Neural progenitor cell (in vitro differentiated cells): ENCODE measurements at regions not wholly inside any gene's neighbourhood (a gene's known extent, or its start where the extent isn't known, plus 50 kb on each side); places are given as distances from the start of the nearest gene placed in this dataset.

Experiments used
- DNase-seq: peaks from one replicate; pipeline ENCODE4 v3.0.0-alpha.2; 2016; ENCODE audit warnings: low spot score
- H2AFZ ChIP-seq: fragments of 200-600 bp; sonication (generic); replicated peaks from 2 replicates; pipeline ENCODE4 v1.6.1; 2016; ENCODE audit warnings: antibody characterized with exemption
- H3F3A ChIP-seq: fragments of 200-600 bp; sonication (generic); 2 replicates; pipeline ENCODE4 v1.6.1; 2016; ENCODE audit warnings: antibody characterized with exemption, low read depth
- H3K27ac ChIP-seq: fragments of 200-600 bp; sonication (generic); 2 replicates; pipeline ENCODE4 v1.5.1; 2016; ENCODE audit warnings: mild to moderate bottlenecking
- H3K27me3 ChIP-seq: fragments of 200-600 bp; sonication (generic); 2 replicates; pipeline ENCODE4 v1.6.1; 2016; ENCODE audit warnings: mild to moderate bottlenecking, moderate library complexity
- H3K36me3 ChIP-seq: fragments of 200-600 bp; sonication (generic); 2 replicates; pipeline ENCODE4 v1.5.1; 2016
- H3K4me1 ChIP-seq: fragments of 200-600 bp; sonication (generic); 2 replicates; pipeline ENCODE4 v1.6.1; 2016; ENCODE audit warnings: mixed run types
- H3K4me2 ChIP-seq: fragments of 200-600 bp; sonication (generic); 2 replicates; pipeline ENCODE4 v1.6.1; 2016
- H3K4me3 ChIP-seq: fragments of 200-600 bp; sonication (generic); 2 replicates; pipeline ENCODE4 v1.5.1; 2016
- H3K79me2 ChIP-seq: fragments of 200-600 bp; sonication (generic); 2 replicates; pipeline ENCODE4 v1.6.1; 2016; ENCODE audit warnings: low read depth
- H3K9ac ChIP-seq: fragments of 200-600 bp; sonication (generic); 2 replicates; pipeline ENCODE4 v1.6.1; 2016
- H3K9me3 ChIP-seq: fragments of 200-600 bp; sonication (generic); 2 replicates; pipeline ENCODE4 v1.5.1; 2016; ENCODE audit warnings: low read depth
- H4K20me1 ChIP-seq: fragments of 200-600 bp; sonication (generic); 2 replicates; pipeline ENCODE4 v1.6.1; 2016; ENCODE audit warnings: low read depth
- H3K27ac Mint-ChIP-seq: 3 replicates; pipeline ENCODE4 v1.8.0; 2021; ENCODE audit warnings: mixed read lengths
- H3K27me3 Mint-ChIP-seq: 2 replicates; pipeline ENCODE4 v1.8.0; 2022; ENCODE audit warnings: low read depth, mild to moderate bottlenecking, inconsistent platforms, moderate library complexity, mixed read lengths; ENCODE audit not compliant: insufficient read depth
- H3K36me3 Mint-ChIP-seq: 3 replicates; pipeline ENCODE4 v1.8.0; 2021; ENCODE audit warnings: mixed read lengths
- H3K4me1 Mint-ChIP-seq: 3 replicates; pipeline ENCODE4 v1.8.0; 2021; ENCODE audit warnings: mixed read lengths
- H3K4me3 Mint-ChIP-seq: 3 replicates; pipeline ENCODE4 v1.8.0; 2021; ENCODE audit warnings: mild to moderate bottlenecking, moderate library complexity, mixed read lengths
- H3K9me3 Mint-ChIP-seq: 3 replicates; pipeline ENCODE4 v1.8.0; 2020; ENCODE audit warnings: mixed read lengths
- CTCF ChIP-seq: fragments of 200-600 bp; sonication (generic); IDR thresholded peaks from 2 replicates; pipeline ENCODE4 v1.5.1; 2017; ENCODE audit warnings: antibody characterized with exemption, mild to moderate bottlenecking
- EZH2 ChIP-seq: fragments of 200-600 bp; sonication (generic); IDR thresholded peaks from 2 replicates; pipeline ENCODE4 v1.6.1; 2017; ENCODE audit warnings: antibody characterized with exemption, mild to moderate bottlenecking, moderate library complexity
- EZH2phosphoT487 ChIP-seq: fragments of 200-600 bp; sonication (generic); IDR thresholded peaks from 2 replicates; pipeline ENCODE4 v1.6.1; 2017; ENCODE audit warnings: antibody characterized with exemption

DNA sequence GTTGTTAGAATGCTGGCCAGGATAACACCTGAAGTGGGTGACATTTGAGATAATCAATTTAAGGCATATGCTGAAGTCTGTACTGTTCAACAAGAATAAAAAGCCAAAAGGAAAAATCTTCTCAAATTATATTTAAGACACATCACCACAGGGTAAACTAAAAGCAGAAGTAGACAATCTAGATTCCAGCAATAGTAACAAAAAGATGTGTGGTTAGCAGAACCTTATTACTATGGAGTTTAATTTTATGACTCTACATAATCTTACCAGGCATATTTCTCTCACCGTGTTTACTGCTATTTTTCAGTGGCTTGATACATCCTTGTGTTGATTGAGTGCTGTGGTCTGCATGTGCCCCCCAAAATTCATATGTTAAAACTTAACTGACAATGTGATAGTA is 300.4 kb upstream of the ZP4 start:
- H3K27ac ChIP-seq, result no peak overlapping the region
- no peak overlapping the region for H2AFZ ChIP-seq
- Mint-ChIP-seq H3K4me3 (no peak overlapping the region), H3K4me1 (no peaks in the 10 kb centered on the region), H3K27me3 (peaks cover 5% of the 10 kb centered on the region), H3K27ac (no peak overlapping the region), H3K36me3 (no peaks in the 10 kb centered on the region), H3K9me3 (peaks cover 13% of the 10 kb centered on the region)
- H3K79me2 ChIP-seq, result no peaks in the 10 kb centered on the region
- TF ChIP-seq EZH2 (no peak), CTCF (no peak), EZH2phosphoT487 (no peak)
- peaks cover 13% of the 10 kb centered on the region for H3F3A ChIP-seq
- no peak overlapping the region for H3K9ac ChIP-seq
- no peak for DNase-seq
- no peaks in the 10 kb centered on the region for H3K27me3 ChIP-seq
- H3K36me3 ChIP-seq, result no peaks in the 10 kb centered on the region
- no peaks in the 10 kb centered on the region for H4K20me1 ChIP-seq
- peaks cover 28% of the 10 kb centered on the region for H3K4me1 ChIP-seq
- no peak overlapping the region for H3K4me3 ChIP-seq
- no peaks in the 10 kb centered on the region for H3K9me3 ChIP-seq
- H3K4me2 ChIP-seq, result no peak overlapping the region

- H3K79me2 ChIP-seq, result no peaks in the 10 kb centered on the region
- H3K4me3 ChIP-seq, result no peak overlapping the region
- Mint-ChIP-seq H3K4me1 (no peaks in the 10 kb centered on the region), H3K27me3 (peaks cover 6% of the 10 kb centered on the region), H3K27ac (no peak overlapping the region), H3K9me3 (peaks cover 23% of the 10 kb centered on the region), H3K4me3 (no peak overlapping the region), H3K36me3 (no peaks in the 10 kb centered on the region)
- no peaks in the 10 kb centered on the region for H4K20me1 ChIP-seq
- H3K27ac ChIP-seq, result no peak overlapping the region
- no peak overlapping the region for H2AFZ ChIP-seq
- H3K4me1 ChIP-seq, result peaks cover 4% of the 10 kb centered on the region
- H3K9me3 ChIP-seq, result peaks cover 3% of the 10 kb centered on the region
- no peak overlapping the region for H3K4me2 ChIP-seq
- H3F3A ChIP-seq, result no peaks in the 10 kb centered on the region
- no peak overlapping the region for H3K9ac ChIP-seq
- no peak for TF ChIP-seq EZH2
- no peaks in the 10 kb centered on the region for H3K27me3 ChIP-seq
- DNase-seq, result no peak
- H3K36me3 ChIP-seq, result no peaks in the 10 kb centered on the region
Measured at GRCh38 chr1:238187575-238187949, 296.8 kb upstream of the ZP4 start.

DNA sequence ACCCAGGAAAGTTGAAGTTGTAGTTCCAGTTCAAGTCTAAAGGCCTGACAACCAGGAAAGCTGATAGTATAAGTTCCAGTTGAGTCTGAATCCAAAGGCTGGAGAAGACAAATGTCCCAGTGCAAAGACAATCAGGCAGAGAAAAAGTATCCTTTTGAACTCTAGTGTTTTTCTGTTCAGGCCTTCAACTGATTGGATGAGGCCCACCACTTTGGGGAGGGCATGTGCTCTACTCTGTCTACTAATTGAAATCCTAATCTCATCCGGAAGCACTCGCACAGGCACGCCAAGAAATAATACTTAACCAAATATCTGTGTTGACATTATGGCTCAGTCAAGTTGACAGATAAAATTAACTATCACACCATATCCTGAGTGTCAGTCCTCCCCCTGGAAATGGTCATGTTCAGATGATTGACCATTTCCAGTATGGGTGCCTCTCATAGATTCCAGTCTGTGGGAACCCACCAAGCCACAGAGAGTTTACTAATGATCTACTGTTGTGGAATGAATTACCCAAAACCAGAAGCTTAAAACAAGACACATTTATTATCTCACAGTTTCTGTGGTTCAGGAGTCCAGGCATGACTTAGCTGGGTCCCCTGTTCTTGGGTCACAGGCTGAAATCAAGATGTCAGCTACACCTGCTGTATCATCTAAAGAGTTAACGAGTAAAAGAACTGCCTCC is 296.3 kb upstream of the ZP4 start:
- Histone ChIP-seq H3K4me3 (no peak overlapping the region), H3K36me3 (no peaks in the 10 kb centered on the region), H3F3A (no peaks in the 10 kb centered on the region), H4K20me1 (no peaks in the 10 kb centered on the region), H2AFZ (no peak overlapping the region), H3K4me2 (no peak overlapping the region), H3K9me3 (peaks cover 4% of the 10 kb centered on the region), H3K9ac (no peak overlapping the region), H3K4me1 (no peaks in the 10 kb centered on the region), H3K79me2 (no peaks in the 10 kb centered on the region), H3K27me3 (no peaks in the 10 kb centered on the region), H3K27ac (no peak overlapping the region)
- peaks cover 28% of the 10 kb centered on the region for H3K9me3 Mint-ChIP-seq
- DNase-seq, result no peak
- no peaks in the 10 kb centered on the region for H3K4me1 Mint-ChIP-seq
- H3K27ac Mint-ChIP-seq, result no peak overlapping the region
- TF ChIP-seq EZH2phosphoT487 (no peak), EZH2 (no peak)
- H3K27me3 Mint-ChIP-seq, result peaks cover 5% of the 10 kb centered on the region
- peaks cover 1% of the 10 kb centered on the region for H3K36me3 Mint-ChIP-seq
- no peak overlapping the region for H3K4me3 Mint-ChIP-seq

GRCh38 chr1:238177960-238178645 is 287.4 kb upstream of the ZP4 start:
- Histone ChIP-seq H3F3A (peaks cover 18% of the 10 kb centered on the region), H3K79me2 (no peaks in the 10 kb centered on the region), H3K27me3 (no peaks in the 10 kb centered on the region), H3K9me3 (peaks cover 4% of the 10 kb centered on the region), H4K20me1 (no peaks in the 10 kb centered on the region), H3K27ac (peak overlapping the region; percentile 75), H3K4me2 (peak overlapping the region; percentile 52), H3K36me3 (no peaks in the 10 kb centered on the region), H2AFZ (no peak overlapping the region), H3K9ac (no peak overlapping the region), H3K4me1 (peaks cover 23% of the 10 kb centered on the region), H3K4me3 (no peak overlapping the region)
- H3K27me3 Mint-ChIP-seq, result no peaks in the 10 kb centered on the region
- no peak for TF ChIP-seq EZH2
- TF ChIP-seq EZH2phosphoT487, result no peak
- TF ChIP-seq CTCF, result no peak
- peaks cover 16% of the 10 kb centered on the region for H3K4me1 Mint-ChIP-seq
- no peak overlapping the region for H3K4me3 Mint-ChIP-seq
- H3K27ac Mint-ChIP-seq, result peak overlapping the region; percentile 91
- peaks cover 14% of the 10 kb centered on the region for H3K9me3 Mint-ChIP-seq
- peak; percentile 91 for DNase-seq
- H3K36me3 Mint-ChIP-seq, result peaks cover 5% of the 10 kb centered on the region
